IMR-90 (cell line): ENCODE measurements at regions not wholly inside any gene's neighbourhood (a gene's known extent, or its start where the extent isn't known, plus 50 kb on each side); places are given as distances from the start of the nearest gene placed in this dataset.

Experiments
- ATAC-seq: fragments of 200-7000 bp; cut with Tn5 transposase; 2 replicates; pipeline ENCODE4 v1.9.1; 2020; ENCODE audit warnings: low read depth, mild to moderate bottlenecking, moderate library complexity
- BruUV-seq: library from RNA; stranded (reverse); fragments of 400-500 nt; replicated peaks from 2 replicates; lab custom pipeline; 2021; lab: Mats Ljungman, UMichigan
- CTCF ChIA-PET: fragments of 300-600 bp; formaldehyde crosslinking; extraction: SDS; loops from one replicate; lab custom pipeline; 2021; ENCODE audit warnings: antibody characterized with exemption; lab: Yijun Ruan, JAX
- POLR2A ChIA-PET: fragments of 300-600 bp; sonication (Branson Sonifier 250); formaldehyde crosslinking; loops from one replicate; lab custom pipeline; 2022; ENCODE audit warnings: antibody characterized with exemption; ENCODE audit not compliant: unreplicated experiment; lab: Charles Lee
- DNase-seq: peaks from one replicate; pipeline ENCODE4 v3.0.0; 2013
- H2AFZ ChIP-seq: replicated peaks from 2 replicates; pipeline ENCODE3; 2013; ENCODE audit warnings: low read length, mild to moderate bottlenecking; ENCODE audit not compliant: poor library complexity
- H2AK5ac ChIP-seq: 2 replicates; pipeline ENCODE4 v1.6.1; 2013; ENCODE audit warnings: low read depth, low read length, inconsistent platforms
- H2AK9ac ChIP-seq: replicated peaks from 2 replicates; pipeline ENCODE3; 2013; ENCODE audit warnings: mild to moderate bottlenecking, low read depth, low read length, moderate library complexity; ENCODE audit not compliant: poor library complexity
- H2BK120ac ChIP-seq: 2 replicates; pipeline ENCODE4 v1.6.1; 2013; ENCODE audit warnings: low read depth, low read length, inconsistent platforms
- H2BK15ac ChIP-seq: 3 replicates; pipeline ENCODE4 v1.6.1; 2013; ENCODE audit warnings: low read depth, low read length, inconsistent platforms
- H2BK20ac ChIP-seq: 2 replicates; pipeline ENCODE4 v1.6.1; 2013; ENCODE audit warnings: low read depth, mild to moderate bottlenecking, inconsistent platforms, low read length, moderate library complexity
- H2BK5ac ChIP-seq: 2 replicates; pipeline ENCODE4 v1.6.1; 2013; ENCODE audit warnings: mild to moderate bottlenecking, low read depth, low read length, inconsistent platforms; ENCODE audit not compliant: poor library complexity, severe bottlenecking
- H3K14ac ChIP-seq: replicated peaks from 2 replicates; pipeline ENCODE4 v1.6.1; 2013; ENCODE audit warnings: low read depth, low read length, inconsistent platforms
- H3K18ac ChIP-seq: 2 replicates; pipeline ENCODE4 v1.6.1; 2013; ENCODE audit warnings: low read depth, low read length, control low read depth
- H3K23ac ChIP-seq: 2 replicates; pipeline ENCODE4 v1.6.1; 2013; ENCODE audit warnings: low read depth, low read length, inconsistent platforms
- H3K27ac ChIP-seq: 2 replicates; pipeline ENCODE4 v1.5.1; 2013; ENCODE audit warnings: mild to moderate bottlenecking, control low read depth, low read length; ENCODE audit not compliant: insufficient read depth
- H3K27me3 ChIP-seq: 2 replicates; pipeline ENCODE4 v1.6.1; 2013; ENCODE audit warnings: low read length; ENCODE audit not compliant: control insufficient read depth, insufficient read depth
- H3K36me3 ChIP-seq: 2 replicates; pipeline ENCODE4 v1.6.1; 2013; ENCODE audit warnings: low read length, mixed read lengths; ENCODE audit not compliant: control insufficient read depth, insufficient read depth
- H3K4ac ChIP-seq: 2 replicates; pipeline ENCODE4 v1.6.1; 2013; ENCODE audit warnings: low read depth, low read length, inconsistent platforms
- H3K4me1 ChIP-seq: 2 replicates; pipeline ENCODE4 v1.6.1; 2013; ENCODE audit warnings: low read length, mixed read lengths; ENCODE audit not compliant: control insufficient read depth, insufficient read depth
- H3K4me2 ChIP-seq: 2 replicates; pipeline ENCODE4 v1.6.1; 2013; ENCODE audit warnings: low read depth, mild to moderate bottlenecking, control low read depth, low read length, moderate library complexity
- H3K4me3 ChIP-seq: 2 replicates; pipeline ENCODE4 v1.5.1; 2013; ENCODE audit warnings: low read depth, mild to moderate bottlenecking, control low read depth, low read length, moderate library complexity; ENCODE audit not compliant: insufficient read depth
- H3K56ac ChIP-seq: 2 replicates; pipeline ENCODE4 v1.6.1; 2013; ENCODE audit warnings: low read length, inconsistent platforms; ENCODE audit not compliant: insufficient read depth; ENCODE audit errors: extremely low read depth
- H3K79me1 ChIP-seq, 2 experiments: 2 replicates each; pipeline ENCODE4 v1.6.1; 2013; ENCODE audit warnings: low read length in 2 of 2, inconsistent platforms in 1 of 2, low read depth in 1 of 2
- H3K9ac ChIP-seq: 2 replicates; pipeline ENCODE4 v1.6.1; 2013; ENCODE audit warnings: low read depth, low read length, control low read depth
- H3K9me1 ChIP-seq: 2 replicates; pipeline ENCODE4 v1.6.1; 2013; ENCODE audit warnings: low read length, inconsistent platforms; ENCODE audit not compliant: insufficient read depth
- H3K9me3 ChIP-seq: 2 replicates; pipeline ENCODE4 v1.6.1; 2013; ENCODE audit warnings: low read length; ENCODE audit not compliant: control insufficient read depth, insufficient read depth
- H4K20me1 ChIP-seq: 2 replicates; pipeline ENCODE4 v1.6.1; 2013; ENCODE audit warnings: low read length, inconsistent platforms; ENCODE audit not compliant: insufficient read depth
- H4K5ac ChIP-seq: 2 replicates; pipeline ENCODE4 v1.6.1; 2013; ENCODE audit warnings: mild to moderate bottlenecking, low read depth, low read length, control low read depth
- H4K8ac ChIP-seq, 2 experiments: 2 replicates each; pipeline ENCODE4 v1.6.1; 2013; ENCODE audit warnings: low read depth in 2 of 2, low read length in 2 of 2, control low read depth in 1 of 2, inconsistent platforms in 1 of 2
- H4K91ac ChIP-seq: 2 replicates; pipeline ENCODE4 v1.6.1; 2013; ENCODE audit warnings: low read depth, low read length, inconsistent platforms; ENCODE audit not compliant: insufficient read depth
- CEBPB ChIP-seq: IDR thresholded peaks from 2 replicates; pipeline ENCODE4 v1.6.1; 2012; ENCODE audit warnings: low read depth, low read length, improper control_type of control experiment
- MAZ ChIP-seq: IDR thresholded peaks from 2 replicates; pipeline ENCODE4 v1.6.1; 2012; ENCODE audit warnings: low read depth, mild to moderate bottlenecking, low read length, improper control_type of control experiment, moderate library complexity, borderline replicate concordance
- NFE2L2 ChIP-seq: fragments of 150-350 bp; IDR thresholded peaks from 2 replicates; pipeline ENCODE4 v1.6.1; 2016; ENCODE audit warnings: low read depth, mild to moderate bottlenecking, low read length
- RAD21 ChIP-seq: IDR thresholded peaks from 2 replicates; pipeline ENCODE4 v1.6.1; 2012; ENCODE audit warnings: low read length, improper control_type of control experiment
- dilution Hi-C: fragments of 300-500 bp; cut with HindIII; formaldehyde crosslinking; loops from one replicate; pipeline ENCODE4 v1.14.3; 2018; ENCODE audit warnings: low sequenced_read_pairs; ENCODE audit not compliant: unreplicated experiment
- in situ Hi-C: fragments of 300-500 bp; cut with MboI; formaldehyde crosslinking; loops from 3 replicates; pipeline ENCODE4 v1.14.3; 2019; ENCODE audit warnings: low sequenced_read_pairs, inconsistent platforms, mixed read lengths
- intact Hi-C: fragments of 100-400 bp; cut with micrococcal nuclease; formaldehyde crosslinking; loops from 2 replicates; pipeline ENCODE4 v1.10.0; 2022
- TF ChIP-seq, protein P1 (sequence below): conservative IDR thresholded peaks from 2 replicates; pipeline ENCODE4 v1.5.1; 2012; ENCODE audit warnings: mild to moderate bottlenecking, low read depth, low read length, improper control_type of control experiment
- TF ChIP-seq, protein P2 (sequence below): fragments of 150-350 bp; IDR thresholded peaks from 2 replicates; pipeline ENCODE4 v1.6.1; 2017; ENCODE audit warnings: mild to moderate bottlenecking, antibody characterized with exemption, low read length, low read depth

DNA sequence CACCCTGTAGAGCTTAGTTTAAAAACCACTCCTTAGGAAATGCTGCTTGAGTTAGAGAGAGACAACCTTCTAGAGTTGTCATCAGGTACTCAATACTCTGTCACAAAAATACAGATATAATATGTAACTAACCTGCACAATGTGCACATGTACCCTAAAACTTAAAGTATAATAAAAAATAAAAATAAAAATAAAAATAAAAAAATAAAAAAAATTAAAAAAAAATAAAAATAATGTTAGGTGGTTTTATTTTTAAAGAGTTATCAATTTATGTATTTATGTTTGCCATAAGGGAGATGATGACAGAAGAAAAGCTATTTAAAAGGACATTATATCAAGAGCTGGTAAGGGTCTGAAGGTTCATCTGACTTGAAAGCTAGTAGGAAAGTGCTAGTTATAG lies 397.9 kb downstream of the TMA16 start:
- Histone ChIP-seq H3K4me1 (no peaks in the 10 kb centered on the region), H3K27ac (no peak overlapping the region), H4K8ac (no peak overlapping the region), H4K5ac (no peak overlapping the region), H2AFZ (no peak overlapping the region), H3K4me3 (no peak overlapping the region), H3K9me3 (peaks cover 2% of the 10 kb centered on the region; the same call in 1 of the 2 replicates), H3K27me3 (no peaks in the 10 kb centered on the region), H3K36me3 (no peaks in the 10 kb centered on the region), H3K14ac (no peak overlapping the region), H2AK5ac (no peak overlapping the region), H4K20me1 (no peaks in the 10 kb centered on the region), H4K91ac (no peak overlapping the region), H3K4ac (no peak overlapping the region), H2BK15ac (no peak overlapping the region), H2BK20ac (no peak overlapping the region), H2BK120ac (no peak overlapping the region), H2BK5ac (no peak overlapping the region), H3K9me1 (no peaks in the 10 kb centered on the region), H3K9ac (no peak overlapping the region), H3K23ac (no peak overlapping the region), H3K4me2 (no peak overlapping the region), H2AK9ac (no peak overlapping the region), H3K56ac (no peak overlapping the region), H3K79me1 (no peaks in the 10 kb centered on the region), H3K18ac (no peak overlapping the region)
- in situ Hi-C loops, result no loop called here
- dilution Hi-C loops, result no loop called here
- ATAC-seq (no peak), DNase-seq (no peak)
- ChIA-PET CTCF (no interaction called here), POLR2A (interaction anchor here (0.6 kb wide), 1 partner anchor 179 kb away, joined by 4 read pairs; no protein-coding TSS in a partner anchor)
- no peak for TF ChIP-seq RAD21
- TF ChIP-seq NFE2L2, result no peak
- TF ChIP-seq MAZ, result no peak
- TF ChIP-seq, protein P1, sequence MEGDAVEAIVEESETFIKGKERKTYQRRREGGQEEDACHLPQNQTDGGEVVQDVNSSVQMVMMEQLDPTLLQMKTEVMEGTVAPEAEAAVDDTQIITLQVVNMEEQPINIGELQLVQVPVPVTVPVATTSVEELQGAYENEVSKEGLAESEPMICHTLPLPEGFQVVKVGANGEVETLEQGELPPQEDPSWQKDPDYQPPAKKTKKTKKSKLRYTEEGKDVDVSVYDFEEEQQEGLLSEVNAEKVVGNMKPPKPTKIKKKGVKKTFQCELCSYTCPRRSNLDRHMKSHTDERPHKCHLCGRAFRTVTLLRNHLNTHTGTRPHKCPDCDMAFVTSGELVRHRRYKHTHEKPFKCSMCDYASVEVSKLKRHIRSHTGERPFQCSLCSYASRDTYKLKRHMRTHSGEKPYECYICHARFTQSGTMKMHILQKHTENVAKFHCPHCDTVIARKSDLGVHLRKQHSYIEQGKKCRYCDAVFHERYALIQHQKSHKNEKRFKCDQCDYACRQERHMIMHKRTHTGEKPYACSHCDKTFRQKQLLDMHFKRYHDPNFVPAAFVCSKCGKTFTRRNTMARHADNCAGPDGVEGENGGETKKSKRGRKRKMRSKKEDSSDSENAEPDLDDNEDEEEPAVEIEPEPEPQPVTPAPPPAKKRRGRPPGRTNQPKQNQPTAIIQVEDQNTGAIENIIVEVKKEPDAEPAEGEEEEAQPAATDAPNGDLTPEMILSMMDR, result no peak
- TF ChIP-seq, protein P2, sequence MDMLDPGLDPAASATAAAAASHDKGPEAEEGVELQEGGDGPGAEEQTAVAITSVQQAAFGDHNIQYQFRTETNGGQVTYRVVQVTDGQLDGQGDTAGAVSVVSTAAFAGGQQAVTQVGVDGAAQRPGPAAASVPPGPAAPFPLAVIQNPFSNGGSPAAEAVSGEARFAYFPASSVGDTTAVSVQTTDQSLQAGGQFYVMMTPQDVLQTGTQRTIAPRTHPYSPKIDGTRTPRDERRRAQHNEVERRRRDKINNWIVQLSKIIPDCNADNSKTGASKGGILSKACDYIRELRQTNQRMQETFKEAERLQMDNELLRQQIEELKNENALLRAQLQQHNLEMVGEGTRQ, result no peak
- TF ChIP-seq CEBPB, result no peak
- intact Hi-C loops, result no loop called here
- no TSS peak for BruUV-seq
